GM21619 (cell line): ENCODE measurements at regions not wholly inside any gene's neighbourhood (a gene's known extent, or its start where the extent isn't known, plus 50 kb on each side); places are given as distances from the start of the nearest gene placed in this dataset.
"Not testable (repeated sequence)": the region's sequence is repeated elsewhere in the genome, so short reads cannot be mapped to it uniquely, and the experiment has no call there.

Experiments
- ATAC-seq: cut with Tn5 transposase; IDR thresholded peaks from one replicate; pipeline ENCODE4 v1.9.1; 2021; ENCODE audit not compliant: unreplicated experiment

DNA sequence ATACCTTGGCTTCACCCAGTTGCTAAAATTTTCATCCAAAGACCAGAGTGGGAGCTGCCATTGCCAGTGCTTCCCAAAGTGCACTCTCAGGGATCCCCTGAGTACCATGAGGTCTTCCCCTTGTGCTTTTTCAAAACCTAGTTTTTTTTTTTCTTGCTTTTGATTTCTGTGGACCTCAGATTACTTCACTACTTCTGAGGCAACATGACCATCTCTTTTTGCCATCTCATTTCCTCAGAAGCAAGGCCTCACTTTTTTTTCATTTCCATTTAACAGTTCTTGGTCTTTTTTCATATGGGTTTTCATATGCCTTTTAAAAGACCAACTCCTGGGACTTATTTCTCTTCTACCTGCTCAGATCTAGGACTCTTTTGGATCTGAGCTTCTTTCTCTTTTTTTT, 64.1 kb upstream of the MMS22L start:
- ATAC-seq, result no peak

DNA sequence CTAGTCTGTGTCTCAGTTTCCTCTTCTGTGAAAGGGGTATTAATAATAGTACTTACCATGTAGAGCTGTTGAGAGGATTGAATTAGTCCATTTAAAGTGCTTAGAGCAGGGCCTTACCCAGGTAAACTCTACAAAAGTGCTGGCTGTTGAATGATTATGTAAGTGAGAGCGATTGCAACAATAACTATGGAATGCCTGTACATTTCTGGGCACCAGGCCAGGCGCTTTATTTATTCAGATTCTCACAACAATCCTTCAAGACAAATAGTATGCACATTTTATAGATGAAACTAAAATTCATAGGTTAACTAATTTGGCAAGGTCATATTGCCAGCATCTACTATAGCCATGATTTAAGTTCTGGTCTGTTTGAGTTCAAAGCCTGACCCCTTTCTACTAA, 78.3 kb upstream of the MMS22L start:
- ATAC-seq, result no peak

DNA sequence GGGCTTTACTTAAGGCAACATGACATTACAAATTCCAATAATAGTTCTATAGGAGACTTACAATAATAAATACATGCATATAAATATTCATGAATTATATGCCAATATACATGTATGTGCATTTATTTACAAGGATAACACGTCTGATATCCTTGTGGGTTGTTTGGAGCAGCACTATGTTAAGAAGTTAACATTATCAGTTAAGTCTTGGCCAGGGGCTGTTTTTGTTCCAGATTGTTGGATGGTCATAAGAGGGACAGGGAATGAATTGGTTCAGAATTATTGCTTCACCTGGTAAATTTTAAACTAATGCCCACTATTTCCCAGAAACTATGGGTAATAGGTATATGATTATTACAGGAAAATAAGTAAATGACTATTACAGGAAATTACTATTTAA, 81.3 kb upstream of the MMS22L start:
- ATAC-seq, result no peak

DNA sequence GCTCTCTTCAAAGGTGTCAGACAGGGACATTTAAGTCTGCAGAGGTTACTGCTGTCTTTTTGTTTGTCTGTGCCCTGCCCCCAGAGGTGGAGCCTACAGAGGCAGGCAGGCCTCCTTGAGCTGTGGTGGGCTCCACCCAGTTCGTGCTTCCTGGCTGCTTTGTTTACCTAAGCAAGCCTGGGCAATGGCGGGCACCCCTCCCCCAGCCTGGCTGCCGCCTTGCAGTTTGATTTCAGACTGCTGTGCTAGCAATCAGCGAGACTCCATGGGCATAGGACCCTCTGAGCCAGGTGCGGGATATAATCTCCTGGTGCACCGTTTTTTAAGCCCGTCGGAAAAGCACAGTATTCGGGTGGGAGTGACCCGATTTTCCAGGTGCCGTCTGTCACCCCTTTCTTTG, 99.1 kb upstream of the MMS22L start:
- ATAC-seq, result not testable (repeated sequence)

DNA sequence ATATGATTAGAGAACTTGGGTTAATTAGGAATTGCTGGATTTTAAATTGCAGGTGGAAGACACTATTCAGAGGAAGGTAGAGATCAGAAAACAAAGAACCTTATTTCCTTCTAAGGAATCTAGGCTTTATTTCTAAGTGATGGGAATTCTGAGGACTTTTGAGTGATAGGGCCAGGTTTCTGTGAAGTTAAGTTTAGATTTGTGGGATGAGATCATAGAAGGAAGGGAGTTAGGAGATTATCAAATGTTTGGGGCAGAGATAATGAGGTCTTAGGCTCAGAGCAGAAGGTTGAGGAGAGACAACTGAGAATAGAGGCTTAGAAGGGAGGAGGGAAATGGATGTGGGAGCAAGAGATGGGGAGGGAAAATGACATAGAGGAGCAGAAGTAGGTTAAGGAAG, 109.7 kb upstream of the MMS22L start:
- ATAC-seq, result no peak

DNA sequence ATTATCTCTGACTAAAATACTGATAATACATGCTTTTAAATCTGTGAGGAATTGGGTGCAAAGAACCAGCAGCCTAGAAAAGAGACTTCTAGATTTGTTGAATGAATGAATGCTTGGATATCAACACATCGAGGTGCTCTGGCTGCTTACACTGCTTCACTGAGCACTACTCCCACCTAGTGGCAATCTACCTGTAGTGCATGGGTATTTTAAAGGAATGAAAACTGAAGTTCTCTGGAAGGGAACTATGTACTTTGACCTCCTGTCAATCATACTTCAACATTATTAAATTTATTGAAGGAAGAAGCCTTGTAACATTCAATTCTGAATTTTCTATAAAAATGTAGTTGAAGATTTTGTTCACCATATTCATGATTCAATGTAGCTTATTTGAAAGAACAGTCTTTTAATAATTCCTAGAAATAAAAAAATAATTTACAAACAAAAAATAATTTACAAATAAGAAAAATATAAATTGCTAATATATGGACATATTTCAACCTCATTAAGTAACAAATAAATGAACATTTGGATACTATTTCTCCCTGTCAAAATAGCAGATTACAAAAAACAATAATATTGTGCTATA, 111.2 kb upstream of the MMS22L start:
- ATAC-seq, result peak; percentile 91

DNA sequence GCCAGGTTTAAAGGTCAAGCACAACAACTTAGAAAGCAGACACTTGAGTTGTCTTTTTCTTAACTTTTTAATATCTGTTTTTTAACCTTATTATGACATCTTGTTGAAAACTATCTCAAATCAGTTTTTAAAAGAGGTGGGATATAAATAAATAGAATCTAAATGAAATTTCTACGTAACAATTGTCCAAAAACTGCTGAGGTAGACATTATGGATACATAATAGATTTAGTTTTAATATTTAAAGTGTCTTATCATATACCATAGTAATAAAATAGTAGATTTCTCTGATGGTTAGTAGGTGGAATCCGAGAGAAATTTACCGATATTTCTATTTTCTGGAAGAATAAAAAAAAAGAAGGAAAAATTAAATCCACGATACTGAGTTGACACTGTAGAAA, 113.9 kb upstream of the MMS22L start:
- ATAC-seq, result no peak

DNA sequence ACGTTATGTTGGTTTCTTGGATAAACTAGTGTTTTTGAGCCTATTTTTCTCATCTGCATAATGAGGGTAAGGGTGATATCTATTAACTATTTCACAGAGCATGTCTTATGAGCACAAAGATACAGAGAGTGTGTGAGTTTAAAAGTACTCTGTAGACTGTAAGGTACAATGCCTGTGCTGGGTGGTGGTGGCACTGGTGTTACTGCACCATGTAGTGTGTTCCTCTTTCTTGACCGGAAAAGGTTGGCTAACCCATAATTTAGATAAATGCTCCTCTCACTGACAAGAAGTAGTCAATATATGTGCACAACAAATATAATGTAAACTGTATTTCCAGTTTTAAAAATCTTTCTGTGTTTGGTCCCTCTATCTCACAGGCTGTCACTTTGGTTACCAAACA, 116.2 kb upstream of the MMS22L start:
- no peak for ATAC-seq

DNA sequence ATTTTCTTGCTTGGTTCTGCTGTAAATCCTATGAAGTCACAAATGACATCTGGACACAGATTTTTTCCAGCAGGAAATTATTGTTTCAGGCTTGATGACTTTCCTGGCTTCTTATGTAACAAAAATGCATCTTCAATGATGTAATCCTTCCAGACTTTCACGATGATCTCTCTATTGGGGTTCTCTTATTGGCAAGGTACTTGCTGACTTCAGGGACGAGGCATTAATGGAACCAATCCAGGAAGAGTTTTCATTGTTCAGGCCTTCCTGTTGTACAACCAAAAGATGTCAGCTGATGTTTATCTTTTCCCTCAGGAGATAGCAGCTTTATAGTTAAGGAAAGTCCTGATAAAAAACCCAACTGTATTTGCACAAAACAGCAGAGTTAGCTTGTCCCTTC, 118.5 kb upstream of the MMS22L start:
- no peak for ATAC-seq

DNA sequence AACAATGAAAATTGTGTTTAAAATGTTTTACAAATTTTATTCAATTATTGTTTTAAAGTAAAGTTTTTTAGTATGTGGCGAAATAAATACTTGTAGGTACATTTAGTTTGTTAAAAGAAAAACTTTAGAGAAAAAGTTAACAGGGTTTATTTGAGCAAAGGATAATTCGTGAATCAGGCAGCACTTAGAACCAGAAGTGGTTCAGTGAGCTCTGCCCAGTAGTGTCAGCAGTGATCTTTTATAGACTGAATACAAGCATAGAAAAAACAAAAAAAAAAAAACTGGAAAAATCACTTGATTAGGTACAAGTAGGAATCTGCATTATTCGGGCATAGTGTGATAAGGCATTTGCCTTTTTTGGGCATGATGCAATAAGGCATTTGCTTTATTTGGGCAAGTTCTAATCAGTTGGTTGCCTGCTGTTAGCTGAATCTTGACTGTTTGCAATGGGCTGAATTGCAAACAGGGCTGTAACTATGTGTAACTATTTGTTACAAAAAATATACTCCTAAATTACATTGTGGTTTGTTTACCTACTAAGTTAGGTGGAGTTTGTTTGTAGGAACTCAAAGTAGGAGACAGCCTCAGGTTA, 122.9 kb upstream of the MMS22L start:
- ATAC-seq, result no peak

DNA sequence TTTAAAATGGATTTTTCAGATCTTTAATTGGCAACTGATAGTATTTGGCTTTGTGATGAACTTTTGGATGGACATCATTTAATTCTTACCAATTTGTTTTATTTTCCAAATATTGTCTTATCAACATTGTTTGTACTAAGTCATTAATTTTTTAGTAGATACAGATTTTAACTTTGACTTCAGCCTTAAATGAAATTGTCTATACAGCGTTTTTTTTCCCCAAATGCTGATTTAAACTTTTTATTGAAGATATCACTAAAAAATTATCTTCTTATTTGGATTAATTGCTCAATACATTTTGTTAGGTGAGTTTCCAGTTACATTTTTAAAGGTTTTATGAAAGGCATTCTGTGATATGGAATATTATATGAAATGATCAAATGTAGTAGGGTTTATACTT, 123.6 kb upstream of the MMS22L start:
- no peak for ATAC-seq

DNA sequence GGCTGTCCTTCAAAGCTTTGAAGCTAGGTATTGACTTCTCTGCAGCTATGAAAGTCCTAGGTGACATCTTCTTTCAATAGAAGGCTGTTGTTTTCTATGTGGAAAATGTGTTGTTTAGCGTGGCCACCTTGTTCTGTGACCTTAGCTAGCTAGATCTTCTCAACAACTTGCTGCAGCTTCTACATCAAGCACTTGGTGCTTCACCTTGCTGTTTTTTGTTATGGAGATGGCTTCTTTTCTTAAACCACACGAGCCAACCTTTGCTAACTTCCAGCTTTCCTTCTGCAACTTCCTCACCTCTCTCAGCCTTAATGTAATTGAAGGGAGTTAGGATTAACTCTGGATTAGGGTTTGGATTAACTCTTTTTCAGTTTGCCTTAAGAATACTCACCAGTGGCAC, 128.6 kb upstream of the MMS22L start:
- no peak for ATAC-seq

DNA sequence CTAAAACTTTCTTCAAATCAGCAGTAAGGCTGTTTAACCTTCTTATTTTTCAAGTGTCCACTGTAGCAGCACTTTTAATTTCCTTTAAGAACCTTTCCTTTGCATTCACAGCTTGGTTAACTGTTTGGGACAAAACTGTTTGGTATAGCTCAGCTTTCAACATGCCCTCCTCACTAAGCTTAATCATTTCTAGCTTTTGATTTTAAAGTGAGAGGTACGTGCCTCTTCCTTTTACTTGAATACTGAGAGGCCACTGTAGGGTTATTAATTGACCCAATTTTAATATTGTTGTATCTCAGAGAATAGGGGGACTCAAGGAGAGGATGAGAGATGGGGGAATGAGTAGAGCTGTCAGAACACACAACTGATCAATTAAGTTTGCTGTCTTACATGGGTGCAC, 129.5 kb upstream of the MMS22L start:
- no peak for ATAC-seq

DNA sequence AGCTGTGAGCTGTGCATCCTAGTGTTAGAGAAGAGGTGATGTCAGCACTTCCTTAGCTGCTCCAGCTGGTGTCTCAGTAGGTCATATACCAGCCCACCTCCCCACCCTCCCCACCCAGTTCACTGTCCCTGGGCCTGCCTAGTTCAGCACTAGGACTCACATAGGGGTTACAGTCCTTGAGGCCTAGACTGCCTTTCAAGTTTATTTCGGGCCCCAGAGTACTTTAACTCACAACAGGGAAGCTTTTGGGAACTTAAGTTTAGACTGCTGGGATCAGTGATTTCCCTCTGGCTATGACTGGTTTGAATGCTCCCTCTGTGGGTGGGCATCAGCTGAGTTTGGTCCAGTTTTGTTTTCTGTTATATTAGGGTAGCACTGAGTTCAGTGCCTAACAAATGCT, 139.2 kb upstream of the MMS22L start:
- no peak for ATAC-seq

DNA sequence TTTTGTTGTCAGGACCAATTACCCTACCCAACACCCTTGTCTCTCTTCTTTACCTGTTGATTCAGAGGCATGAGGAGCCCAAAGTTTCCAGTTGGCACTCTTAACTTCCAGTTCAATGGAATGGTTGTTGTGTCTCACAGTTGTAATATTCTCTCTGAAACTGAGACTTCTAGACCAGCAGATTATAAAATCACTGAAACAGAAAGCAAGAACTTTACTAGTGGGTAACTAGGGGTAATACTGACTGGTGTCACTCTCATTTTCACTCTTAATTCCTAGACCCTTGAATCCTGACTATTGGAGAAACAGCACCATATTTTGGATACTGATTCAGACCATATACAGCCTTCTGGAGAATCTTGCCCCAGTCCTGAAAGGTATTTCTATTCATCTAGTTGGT, 140.2 kb upstream of the MMS22L start:
- ATAC-seq, result peak; percentile 40

DNA sequence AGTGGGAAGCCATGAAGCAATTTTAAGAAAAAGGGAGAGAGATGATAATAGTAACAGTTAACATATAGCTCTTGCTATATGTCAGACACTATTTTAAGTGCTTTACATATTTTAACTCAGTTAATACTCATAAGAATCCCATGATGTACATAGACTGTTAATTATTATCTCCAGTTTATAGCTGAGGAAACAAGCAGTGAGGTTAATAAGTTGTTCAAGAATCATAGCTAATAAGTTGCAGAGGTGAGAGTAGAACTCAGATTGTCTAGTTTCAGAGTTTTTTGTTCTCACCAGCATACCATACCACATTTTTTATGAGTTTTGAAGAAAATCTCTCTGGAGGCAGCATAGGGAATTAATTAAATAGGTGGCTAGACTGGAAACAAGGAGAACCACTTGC, 144.6 kb upstream of the MMS22L start:
- ATAC-seq, result peak; percentile 95

DNA sequence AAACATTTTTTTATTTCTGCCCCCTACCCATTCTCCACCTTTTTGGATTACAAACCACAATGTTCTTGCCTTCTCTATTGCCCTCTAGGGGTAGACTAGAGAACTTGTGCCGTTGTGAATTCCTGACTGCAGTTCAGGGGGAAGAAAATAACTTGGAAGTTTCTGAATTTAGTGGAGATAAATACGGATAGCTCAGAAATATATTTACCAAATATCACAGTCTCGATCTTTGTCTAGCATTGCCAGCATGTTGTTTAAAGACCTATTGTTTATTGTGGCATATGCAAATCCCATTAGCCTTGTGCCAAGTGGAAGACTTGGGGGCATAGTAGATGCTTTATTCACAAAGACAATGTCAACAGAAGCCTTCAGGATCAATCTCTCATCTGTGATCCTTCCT, 154.1 kb upstream of the MMS22L start:
- ATAC-seq, result no peak

DNA sequence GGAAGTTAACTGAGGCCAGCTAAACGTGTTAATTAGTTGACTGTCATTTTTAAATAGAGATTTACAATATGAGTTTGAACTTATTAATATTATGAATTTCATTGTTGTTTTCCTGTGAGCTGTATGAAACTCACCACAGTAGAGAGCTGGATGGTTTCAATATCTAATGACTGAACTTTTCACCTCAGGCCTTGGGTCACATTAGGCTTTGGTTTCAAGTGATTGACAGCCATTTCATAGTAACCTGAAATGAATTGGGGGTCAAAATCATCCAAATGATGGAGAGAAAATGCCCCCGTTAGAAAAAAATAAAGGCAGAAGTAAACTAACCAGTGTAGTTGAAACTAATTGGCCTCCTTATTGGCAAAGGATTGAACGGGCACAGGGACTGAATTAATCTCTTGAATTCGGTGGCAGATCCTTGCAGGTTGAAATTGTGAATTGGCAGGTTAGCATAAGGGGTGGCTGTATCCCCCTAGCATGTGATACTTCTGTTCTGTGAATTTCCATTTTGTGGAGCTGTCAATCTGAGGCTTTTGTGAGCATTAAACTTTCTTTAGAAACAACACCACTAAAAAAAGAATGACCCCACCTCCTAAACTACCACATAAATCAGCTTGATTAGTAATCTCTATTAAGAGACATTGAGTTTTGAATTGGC, 155.1 kb upstream of the MMS22L start:
- ATAC-seq, result peak; percentile 66

DNA sequence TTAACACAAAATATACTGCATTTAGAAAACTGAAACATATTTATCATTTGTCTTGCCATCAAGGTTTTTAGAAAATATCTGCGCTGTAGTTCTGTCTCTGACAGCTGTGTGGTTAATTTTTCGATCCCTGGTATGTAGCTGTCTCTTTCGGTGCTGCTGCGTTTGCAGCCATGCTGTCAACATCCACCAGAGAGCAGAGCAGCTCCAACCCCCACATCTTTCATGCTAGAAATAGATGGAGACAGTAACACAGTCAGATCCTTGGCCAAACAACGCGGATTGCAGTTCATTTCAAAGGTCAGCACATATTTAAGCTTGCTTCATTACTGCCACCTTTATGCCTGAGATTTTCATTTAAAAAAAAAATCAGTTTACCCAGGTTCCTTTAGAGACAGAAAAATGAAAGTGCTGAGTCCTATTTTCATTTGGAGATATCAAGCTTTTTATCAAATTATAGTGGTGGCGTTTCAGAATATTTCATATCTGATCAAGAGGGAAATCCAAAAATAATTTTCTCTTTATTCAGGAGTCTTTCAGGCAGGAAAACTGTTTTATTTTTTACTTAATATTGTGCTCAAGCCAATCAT, 157.7 kb upstream of the MMS22L start:
- peak; percentile 47 for ATAC-seq

DNA sequence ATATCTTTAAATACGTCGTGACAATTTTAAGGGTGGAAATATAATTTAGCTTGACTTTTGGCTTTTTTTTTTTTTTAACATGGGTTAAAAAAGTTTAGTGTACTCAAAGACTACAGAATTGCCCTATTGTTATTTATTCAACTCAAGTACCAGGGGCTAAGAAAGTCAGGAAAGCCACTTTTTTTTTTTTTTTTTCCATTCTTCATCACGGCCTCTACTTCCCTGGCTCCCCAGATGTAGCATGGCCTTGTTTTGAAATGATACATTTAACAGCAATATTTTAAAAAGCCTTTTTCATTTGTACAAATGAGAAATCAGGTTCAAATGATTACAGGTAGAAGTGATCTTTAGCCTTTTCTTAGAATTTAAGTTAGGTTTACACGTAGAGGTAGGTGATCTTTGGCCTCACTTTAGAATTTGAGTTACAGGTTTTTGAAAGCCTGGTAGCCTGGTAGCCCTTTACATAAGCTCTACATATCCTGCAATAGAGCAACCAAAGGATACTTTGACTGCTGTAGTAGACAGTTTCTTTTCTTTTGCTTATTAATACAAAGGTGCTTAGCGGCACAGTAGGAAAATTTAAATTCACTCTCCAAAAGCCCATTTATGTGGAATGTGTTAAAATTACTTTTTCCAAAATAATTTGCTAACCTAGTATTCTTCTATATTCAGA, 160.5 kb upstream of the MMS22L start:
- no peak for ATAC-seq

DNA sequence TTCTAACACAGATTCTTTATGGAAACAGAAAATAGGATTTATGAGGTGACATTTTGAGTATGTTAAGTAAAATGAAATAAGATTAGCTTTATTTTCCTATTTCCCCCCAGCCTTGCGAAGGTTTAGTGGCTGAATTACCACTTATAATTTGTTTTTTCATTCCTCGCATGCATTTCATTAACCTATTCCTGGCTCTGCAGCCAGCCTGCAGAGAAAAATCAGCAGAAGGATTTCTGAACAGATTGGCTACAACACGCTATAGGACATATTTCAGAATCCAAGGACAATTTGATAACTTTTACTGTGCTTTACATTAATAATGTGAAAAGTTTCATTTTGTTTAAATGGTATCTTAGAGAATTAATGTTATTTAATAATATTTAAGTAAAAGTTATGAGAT, 162.4 kb upstream of the MMS22L start:
- no peak for ATAC-seq

DNA sequence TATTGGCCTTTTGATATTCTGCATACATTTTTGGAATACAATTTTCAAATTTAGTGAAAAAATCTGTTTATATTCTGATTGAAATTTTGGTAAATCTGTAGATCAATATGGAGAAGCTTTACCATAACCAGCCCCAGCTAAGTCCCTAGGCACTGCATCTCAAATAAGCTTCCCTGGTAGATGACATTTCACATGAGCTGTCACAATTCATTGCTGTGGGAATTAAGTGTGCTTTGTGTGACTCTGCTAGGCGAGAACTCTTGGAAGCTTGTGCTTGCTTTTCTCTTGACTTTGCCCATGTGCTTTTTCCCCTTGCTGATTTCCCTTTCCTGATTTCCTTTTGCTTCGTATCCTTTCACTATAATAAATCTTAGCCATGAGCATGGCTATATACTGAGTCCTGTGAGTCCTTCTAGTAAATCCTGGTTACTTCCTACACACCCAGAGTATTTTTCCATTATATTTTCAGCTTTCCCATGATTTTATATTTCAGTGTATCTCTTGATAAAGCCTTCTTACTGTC, 166.5 kb upstream of the MMS22L start:
- no peak for ATAC-seq
